Lower leg skin (tissue), 3 donors: ENCODE measurements at regions not wholly inside any gene's neighbourhood (a gene's known extent, or its start where the extent isn't known, plus 50 kb on each side); places are given as distances from the start of the nearest gene placed in this dataset.

Experiments used
- CTCF ChIP-seq, 3 donors: fragments of 450-650 bp; IDR thresholded peaks; one replicate each; pipeline ENCODE4 v1.5.1; 2016; ENCODE audit warnings: antibody characterized with exemption in 3 of 3, mild to moderate bottlenecking in 3 of 3, moderate library complexity in 2 of 3
- POLR2A ChIP-seq, 2 donors: fragments of 450-650 bp; IDR thresholded peaks; one replicate each; pipeline ENCODE4 v1.6.1; 2016 to 2017; ENCODE audit warnings: antibody characterized with exemption in 2 of 2, mild to moderate bottlenecking in 1 of 2, moderate library complexity in 1 of 2

- no peak for TF ChIP-seq POLR2A (IDR thresholded peaks at IDR 0.05)
- TF ChIP-seq CTCF (IDR thresholded peaks at IDR 0.05): no peak
Measured at GRCh38 chr4:12692815-12693214, 791.3 kb downstream of the RAB28 start.
